Erythroblast (primary cell): ENCODE measurements at regions not wholly inside any gene's neighbourhood (a gene's known extent, or its start where the extent isn't known, plus 50 kb on each side); places are given as distances from the start of the nearest gene placed in this dataset.

Experiments used
- GATA1 ChIP-seq: IDR thresholded peaks from 2 replicates; pipeline ENCODE4 v1.6.1; 2011; ENCODE audit warnings: low read depth, mild to moderate bottlenecking, control low read depth, low read length, moderate library complexity
- POLR2A ChIP-seq: IDR thresholded peaks from 2 replicates; pipeline ENCODE4 v1.6.1; 2011; ENCODE audit warnings: mild to moderate bottlenecking, low read length

DNA sequence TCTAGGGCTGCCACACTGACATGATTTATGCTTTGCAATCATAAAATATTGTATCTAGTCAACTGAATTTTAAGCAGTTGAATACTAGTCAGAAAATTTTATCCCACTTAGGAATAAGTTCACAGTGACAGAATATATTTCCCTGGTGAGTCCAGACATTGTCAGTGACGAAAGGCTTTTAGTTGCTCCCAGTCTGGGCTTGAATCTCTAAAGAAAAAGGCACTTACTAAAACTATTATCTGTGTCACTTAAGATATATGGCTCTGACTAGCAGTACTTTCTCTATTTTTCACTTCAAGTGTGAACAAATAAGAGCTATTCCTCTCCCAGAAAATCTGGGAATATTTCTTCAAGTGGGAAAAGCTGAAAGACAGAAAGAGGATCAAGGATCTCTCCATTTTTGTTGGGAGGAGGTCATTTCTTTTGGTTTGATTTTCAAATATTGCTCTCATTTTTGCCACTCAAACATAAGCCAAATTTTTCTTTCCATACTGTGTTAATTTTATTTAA is 1262.3 kb upstream of the USP15 start:
- TF ChIP-seq POLR2A (no peak), GATA1 (no peak)
